CD4-positive, alpha-beta T cell treated with Interleukin-15 for 1 hour (primary cell): ENCODE measurements at regions not wholly inside any gene's neighbourhood (a gene's known extent, or its start where the extent isn't known, plus 50 kb on each side); places are given as distances from the start of the nearest gene placed in this dataset.
"Not testable (repeated sequence)": the region's sequence is repeated elsewhere in the genome, so short reads cannot be mapped to it uniquely, and the experiment has no call there.

ENCODE experiments used
- DNase-seq: peaks from one replicate; pipeline ENCODE4 v3.0.0-alpha.2; 2020

DNA sequence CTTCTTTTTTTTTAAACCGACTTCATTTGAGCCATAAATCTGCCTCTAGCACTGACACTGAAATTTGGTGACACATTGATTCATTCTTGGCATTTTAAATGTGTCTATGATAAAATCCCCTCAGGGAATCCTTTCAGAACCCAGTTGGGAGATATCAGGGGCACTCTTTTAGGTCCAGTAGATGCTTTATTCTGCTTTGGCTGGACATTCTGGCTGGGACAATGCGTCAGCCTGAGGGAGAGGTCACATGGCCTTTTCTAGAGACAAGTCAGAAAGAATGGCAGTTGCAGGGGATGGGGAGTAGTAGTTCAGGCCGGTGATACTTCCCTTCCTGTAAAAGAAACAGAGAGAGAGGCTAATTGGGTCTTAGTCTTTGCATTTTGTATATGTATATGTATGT lies 63.1 kb downstream of the TRIM43 start:
- not testable (repeated sequence) for DNase-seq

DNA sequence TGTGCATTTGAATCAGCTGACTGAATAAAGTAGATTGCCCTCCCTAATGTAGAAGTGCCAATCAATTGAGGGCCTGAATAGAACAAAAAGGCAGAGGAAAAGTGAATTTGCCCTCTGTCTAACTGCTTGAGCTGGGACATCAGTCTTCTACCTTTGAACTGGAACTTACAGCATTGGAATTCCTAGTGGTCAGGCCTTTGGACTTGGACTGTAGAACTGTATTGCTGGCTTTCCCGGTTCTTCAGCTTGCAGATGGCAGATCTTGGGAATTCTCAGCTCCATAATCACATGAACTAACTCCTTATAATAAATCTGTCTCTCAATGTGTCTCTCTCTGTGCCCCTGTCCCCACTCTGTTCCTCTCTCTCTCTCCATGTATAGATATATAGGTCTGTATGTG lies 64.8 kb downstream of the TRIM43 start:
- DNase-seq = not testable (repeated sequence)

GRCh38 chr2:95657937-95658336 lies 66.1 kb downstream of the TRIM43 start:
- DNase-seq = not testable (repeated sequence)

- DNase-seq = not testable (repeated sequence)
These were observed 69.2 kb downstream of the TRIM43 start for GRCh38 chr2:95660766-95661562.

GRCh38 chr2:95663471-95664441 lies 72.0 kb downstream of the TRIM43 start:
- not testable (repeated sequence) for DNase-seq

GRCh38 chr2:95666636-95667035 lies 74.8 kb downstream of the TRIM43 start:
- DNase-seq = not testable (repeated sequence)

- DNase-seq = no peak
These were observed 75.7 kb downstream of the TRIM43 start for GRCh38 chr2:95667480-95667879.

- DNase-seq = not testable (repeated sequence)
These were observed 77.1 kb downstream of the TRIM43 start for GRCh38 chr2:95668934-95669333.

GRCh38 chr2:95669441-95669991 lies 77.7 kb downstream of the TRIM43 start:
- DNase-seq = no peak

GRCh38 chr2:95670167-95670566 lies 78.4 kb downstream of the TRIM43 start:
- no peak for DNase-seq

DNA sequence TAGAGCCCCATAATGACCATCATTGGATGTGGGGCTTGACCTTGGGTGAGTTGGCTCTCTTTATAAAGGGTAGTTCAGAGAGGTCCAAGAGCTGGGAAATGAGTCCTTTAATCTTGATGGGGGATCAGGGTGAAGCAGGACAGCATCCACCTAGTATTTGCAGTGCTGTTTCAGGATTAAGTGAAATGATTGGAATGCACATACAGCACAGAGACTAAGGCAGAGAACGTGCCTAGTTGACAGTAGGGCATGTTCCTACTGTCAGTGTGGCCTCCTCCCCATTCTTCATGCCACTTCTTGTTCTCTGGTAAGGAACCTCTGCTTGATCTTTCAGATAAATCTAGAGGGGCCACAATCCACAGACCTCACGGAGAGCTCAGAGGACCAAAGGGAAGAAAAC lies 78.9 kb downstream of the TRIM43 start:
- DNase-seq = no peak

GRCh38 chr2:95671171-95671570 lies 79.4 kb downstream of the TRIM43 start:
- not testable (repeated sequence) for DNase-seq

- DNase-seq = not testable (repeated sequence)
These were observed 80.2 kb downstream of the TRIM43 start for GRCh38 chr2:95671992-95672391.

DNA sequence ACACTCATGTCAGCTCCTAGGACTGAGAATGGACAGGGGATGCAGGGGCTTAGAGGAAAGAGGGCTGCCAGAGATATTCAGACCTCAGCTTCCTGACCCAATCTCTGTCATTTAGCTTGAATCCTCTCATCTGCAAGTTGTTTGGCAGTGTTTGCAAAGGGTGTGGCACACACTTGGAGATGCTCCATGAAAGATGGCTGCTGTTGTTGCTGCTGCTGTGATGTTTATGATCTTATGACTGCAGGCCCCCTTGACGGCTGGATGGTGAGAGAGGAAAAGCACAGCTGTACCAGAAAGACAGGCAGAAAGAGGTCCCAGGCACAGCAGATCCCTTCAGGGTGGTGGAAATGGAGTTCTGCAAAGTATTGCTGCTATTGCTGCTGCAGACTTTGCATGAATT lies 80.7 kb downstream of the TRIM43 start:
- not testable (repeated sequence) for DNase-seq

GRCh38 chr2:95674186-95674585 lies 82.4 kb downstream of the TRIM43 start:
- DNase-seq = no peak

DNA sequence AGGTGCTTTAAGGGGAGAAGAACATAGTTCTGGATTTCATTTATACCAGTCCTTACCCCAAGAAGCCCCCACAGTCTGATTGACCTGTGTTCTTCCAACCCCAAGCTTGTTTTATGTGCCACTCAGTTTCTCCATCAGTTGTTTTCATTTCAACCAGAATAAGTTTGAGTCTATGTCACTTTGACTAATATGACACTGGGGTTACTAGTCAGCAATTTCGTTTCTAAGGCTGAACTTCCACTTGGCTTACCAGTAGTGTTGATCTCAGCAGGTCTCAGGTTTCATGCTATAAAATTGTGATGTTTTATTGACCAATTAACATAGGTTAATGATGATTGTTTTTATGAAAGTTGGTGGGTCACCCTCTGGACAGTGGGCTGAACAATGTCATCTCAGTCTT lies 84.8 kb downstream of the TRIM43 start:
- not testable (repeated sequence) for DNase-seq

DNA sequence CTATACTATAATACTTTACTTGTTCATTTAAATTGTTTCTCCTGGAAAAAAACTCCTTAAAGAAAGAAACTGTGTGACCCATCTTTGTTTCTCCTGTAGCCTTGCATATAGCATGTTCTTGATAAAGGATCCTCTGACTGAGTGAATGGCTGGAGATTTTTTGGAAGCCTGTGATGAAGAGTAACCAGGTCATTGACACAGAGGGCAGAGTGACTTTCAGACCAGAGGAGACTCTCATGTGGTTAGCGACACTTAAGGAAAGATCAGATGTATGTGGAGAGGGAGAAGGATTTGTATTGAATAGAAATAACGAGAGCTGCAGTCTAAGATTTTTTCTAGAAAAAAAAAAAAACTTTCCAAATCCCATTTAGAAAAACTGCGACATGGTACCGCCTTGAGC lies 85.5 kb downstream of the TRIM43 start:
- DNase-seq = no peak

DNA sequence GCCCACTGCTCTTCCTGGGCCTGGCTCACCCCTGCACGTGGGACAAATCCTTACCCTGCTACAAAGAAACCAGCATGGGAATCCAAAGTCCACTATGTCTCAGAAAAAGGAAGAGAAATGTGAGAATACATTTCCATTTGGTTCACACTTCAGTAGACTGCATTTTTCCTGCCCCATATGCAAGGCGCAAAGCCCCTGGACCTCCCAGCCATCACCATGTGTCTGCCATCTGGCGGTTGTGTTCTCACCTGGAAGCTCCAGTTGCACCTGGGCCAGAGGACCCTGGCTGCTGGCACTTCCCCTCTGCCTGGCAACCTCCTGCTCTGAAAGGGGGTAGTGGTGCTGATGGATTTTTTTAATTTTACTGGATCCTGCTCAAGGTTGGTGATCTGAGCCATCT lies 86.0 kb downstream of the TRIM43 start:
- not testable (repeated sequence) for DNase-seq

DNA sequence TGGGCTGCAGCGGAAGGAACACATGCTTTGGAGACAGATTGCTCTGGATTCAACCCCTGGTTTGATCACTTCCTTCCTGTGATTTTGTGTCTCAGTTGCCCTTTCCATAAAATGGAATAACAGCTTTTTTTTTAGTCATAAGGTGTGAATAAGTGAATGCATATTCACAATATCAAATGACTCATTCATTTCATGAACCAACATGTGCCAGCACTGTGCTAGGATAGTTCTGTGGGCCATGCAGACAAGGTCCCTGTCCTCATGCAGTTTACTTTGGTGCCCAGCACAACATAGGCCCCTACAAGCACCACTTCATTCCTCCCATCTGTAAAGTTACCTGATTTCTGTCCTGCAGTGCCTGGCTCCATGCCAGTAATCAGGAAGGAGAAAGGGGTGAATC lies 89.4 kb downstream of the TRIM43 start:
- not testable (repeated sequence) for DNase-seq

- not testable (repeated sequence) for DNase-seq
These were observed 89.8 kb downstream of the TRIM43 start for GRCh38 chr2:95681589-95682081.

- not testable (repeated sequence) for DNase-seq
These were observed 91.2 kb downstream of the TRIM43 start for GRCh38 chr2:95682889-95683517.

GRCh38 chr2:95685513-95685912 lies 93.7 kb downstream of the TRIM43 start:
- no peak for DNase-seq
